H9 (cell line): ENCODE measurements at regions not wholly inside any gene's neighbourhood (a gene's known extent, or its start where the extent isn't known, plus 50 kb on each side); places are given as distances from the start of the nearest gene placed in this dataset.

Source experiments
- DNase-seq: peaks from one replicate; pipeline ENCODE4 v3.0.0-alpha.2; 2017
- H2AFZ ChIP-seq: one replicate; pipeline ENCODE4 v1.6.1; 2013; ENCODE audit warnings: mild to moderate bottlenecking, low read length, control low read depth, moderate library complexity
- H2AK5ac ChIP-seq: 2 replicates; pipeline ENCODE4 v1.6.1; 2013; ENCODE audit warnings: low read length, control low read depth, mixed read lengths; ENCODE audit not compliant: insufficient read length
- H2BK120ac ChIP-seq: one replicate; pipeline ENCODE4 v1.6.1; 2013; ENCODE audit warnings: low read depth, mild to moderate bottlenecking, low read length, control low read depth, inconsistent platforms; ENCODE audit not compliant: poor library complexity, severe bottlenecking
- H2BK12ac ChIP-seq: 2 replicates; pipeline ENCODE4 v1.6.1; 2013; ENCODE audit warnings: low read length, control low read depth, mixed read lengths, low read depth; ENCODE audit not compliant: insufficient read length
- H2BK15ac ChIP-seq: 2 replicates; pipeline ENCODE4 v1.6.1; 2013; ENCODE audit warnings: low read depth, low read length, control low read depth
- H2BK20ac ChIP-seq: one replicate; pipeline ENCODE4 v1.6.1; 2013; ENCODE audit warnings: low read depth, mild to moderate bottlenecking, low read length, control low read depth, inconsistent platforms; ENCODE audit not compliant: poor library complexity, severe bottlenecking
- H2BK5ac ChIP-seq: 2 replicates; pipeline ENCODE4 v1.6.1; 2013; ENCODE audit warnings: low read length, control low read depth, mixed read lengths; ENCODE audit not compliant: insufficient read length
- H3K14ac ChIP-seq: 2 replicates; pipeline ENCODE4 v1.6.1; 2013; ENCODE audit warnings: low read length, control low read depth; ENCODE audit not compliant: insufficient read depth
- H3K18ac ChIP-seq: 2 replicates; pipeline ENCODE4 v1.6.1; 2013; ENCODE audit warnings: low read depth, mild to moderate bottlenecking, mixed read lengths, low read length, control low read depth; ENCODE audit not compliant: insufficient read length
- H3K23ac ChIP-seq: 2 replicates; pipeline ENCODE4 v1.6.1; 2013; ENCODE audit warnings: low read length, control low read depth, mixed read lengths, low read depth; ENCODE audit not compliant: insufficient read length
- H3K23me2 ChIP-seq: 2 replicates; pipeline ENCODE4 v1.6.1; 2013; ENCODE audit warnings: low read depth, mild to moderate bottlenecking, mixed read lengths, low read length, control low read depth; ENCODE audit not compliant: insufficient read length, poor library complexity, severe bottlenecking
- H3K27ac ChIP-seq: 2 replicates; pipeline ENCODE4 v1.5.1; 2013; ENCODE audit warnings: low read length, control low read depth, mixed read lengths, low read depth; ENCODE audit not compliant: insufficient read length
- H3K27me3 ChIP-seq: 2 replicates; pipeline ENCODE4 v1.6.1; 2013; ENCODE audit warnings: low read length, control low read depth, inconsistent platforms; ENCODE audit not compliant: insufficient read depth
- H3K4ac ChIP-seq: 2 replicates; pipeline ENCODE4 v1.6.1; 2013; ENCODE audit warnings: low read depth, mild to moderate bottlenecking, control low read depth, inconsistent platforms, low read length, moderate library complexity
- H3K4me1 ChIP-seq: 2 replicates; pipeline ENCODE4 v1.6.1; 2013; ENCODE audit warnings: low read length, control low read depth, inconsistent platforms; ENCODE audit not compliant: insufficient read depth
- H3K4me2 ChIP-seq: 2 replicates; pipeline ENCODE4 v1.6.1; 2013; ENCODE audit warnings: low read length, control low read depth, mixed read lengths; ENCODE audit not compliant: insufficient read length, insufficient read depth
- H3K56ac ChIP-seq: 2 replicates; pipeline ENCODE4 v1.6.1; 2013; ENCODE audit warnings: low read depth, mild to moderate bottlenecking, mixed read lengths, low read length, control low read depth; ENCODE audit not compliant: insufficient read length
- H3K79me1 ChIP-seq: 2 replicates; pipeline ENCODE4 v1.6.1; 2013; ENCODE audit warnings: low read depth, mild to moderate bottlenecking, moderate library complexity, low read length, control low read depth, inconsistent platforms; ENCODE audit not compliant: insufficient read depth, poor library complexity, severe bottlenecking
- H3K79me2 ChIP-seq: 2 replicates; pipeline ENCODE4 v1.6.1; 2013; ENCODE audit warnings: low read length, control low read depth, inconsistent platforms; ENCODE audit not compliant: insufficient read depth
- H3K9ac ChIP-seq: 2 replicates; pipeline ENCODE4 v1.6.1; 2013; ENCODE audit warnings: low read length, control low read depth, mixed read lengths; ENCODE audit not compliant: insufficient read length; ENCODE audit errors: extremely low read depth
- H3K9me3 ChIP-seq: one replicate; pipeline ENCODE4 v1.6.1; 2013; ENCODE audit warnings: low read depth, low read length, inconsistent platforms; ENCODE audit not compliant: control insufficient read depth
- H3T11ph ChIP-seq: one replicate; pipeline ENCODE4 v1.6.1; 2013; ENCODE audit warnings: mild to moderate bottlenecking, low read length, control low read depth, inconsistent platforms
- H4K20me1 ChIP-seq: one replicate; pipeline ENCODE4 v1.6.1; 2013; ENCODE audit not compliant: control insufficient read depth, insufficient read length, insufficient read depth
- H4K5ac ChIP-seq: 2 replicates; pipeline ENCODE4 v1.6.1; 2013; ENCODE audit warnings: low read depth, mild to moderate bottlenecking, mixed read lengths, low read length, control low read depth; ENCODE audit not compliant: insufficient read length
- H4K8ac ChIP-seq: replicated peaks from 2 replicates; pipeline ENCODE4 v1.6.1; 2013; ENCODE audit warnings: low read length, control low read depth, mixed read lengths, low read depth; ENCODE audit not compliant: insufficient read length
- H4K91ac ChIP-seq: 2 replicates; pipeline ENCODE4 v1.6.1; 2013; ENCODE audit warnings: low read depth, mild to moderate bottlenecking, moderate library complexity, mixed read lengths, low read length, control low read depth; ENCODE audit not compliant: insufficient read length
- H3K27ac Mint-ChIP-seq, 3 experiments: 2 replicates in 2 of 3; 3 replicates in 1 of 3; pipeline ENCODE4 v1.8.0; 2020 to 2021; ENCODE audit warnings: mixed read lengths in 3 of 3, mild to moderate bottlenecking in 1 of 3, moderate library complexity in 1 of 3
- H3K27me3 Mint-ChIP-seq: 2 replicates; pipeline ENCODE4 v1.8.0; 2021; ENCODE audit warnings: low read depth, mild to moderate bottlenecking, moderate library complexity, mixed read lengths
- H3K36me3 Mint-ChIP-seq, 3 experiments: 2 replicates in 2 of 3; 3 replicates in 1 of 3; pipeline ENCODE4 v1.8.0; 2020 to 2021; ENCODE audit warnings: low read depth in 3 of 3, mixed read lengths in 3 of 3; ENCODE audit not compliant: insufficient read depth in 1 of 3
- H3K4me1 Mint-ChIP-seq, 2 experiments: 2 replicates each; pipeline ENCODE4 v1.8.0; 2020; ENCODE audit warnings: mixed read lengths in 2 of 2
- H3K4me3 Mint-ChIP-seq, 2 experiments: 2 replicates in 1 of 2; 3 replicates in 1 of 2; pipeline ENCODE4 v1.8.0; 2020 to 2021; ENCODE audit warnings: mild to moderate bottlenecking in 2 of 2, mixed read lengths in 2 of 2, moderate library complexity in 1 of 2
- H3K9me3 Mint-ChIP-seq, 2 experiments: 2 replicates in 1 of 2; 3 replicates in 1 of 2; pipeline ENCODE4 v1.8.0; 2020; ENCODE audit warnings: mild to moderate bottlenecking in 2 of 2, mixed read lengths in 2 of 2, moderate library complexity in 1 of 2
- WGBS: extraction: QIAGEN DNeasy Blood & Tissue Kit; methylation state at CpG from one replicate; pipeline ENCODE4 v1.1.7; 2013; ENCODE audit warnings: missing lambda C conversion rate, low lambda C conversion rate, mixed read lengths; ENCODE audit not compliant: insufficient read length; ENCODE audit errors: extremely low coverage; 5-methylcytosine and 5-hydroxymethylcytosine counted together
- TF ChIP-seq, protein P1 (sequence below): fragments of 200-600 bp; sonication (generic); conservative IDR thresholded peaks from 3 replicates; pipeline ENCODE4 v1.8.0; 2021; ENCODE audit warnings: antibody characterized with exemption, mild to moderate bottlenecking

DNA sequence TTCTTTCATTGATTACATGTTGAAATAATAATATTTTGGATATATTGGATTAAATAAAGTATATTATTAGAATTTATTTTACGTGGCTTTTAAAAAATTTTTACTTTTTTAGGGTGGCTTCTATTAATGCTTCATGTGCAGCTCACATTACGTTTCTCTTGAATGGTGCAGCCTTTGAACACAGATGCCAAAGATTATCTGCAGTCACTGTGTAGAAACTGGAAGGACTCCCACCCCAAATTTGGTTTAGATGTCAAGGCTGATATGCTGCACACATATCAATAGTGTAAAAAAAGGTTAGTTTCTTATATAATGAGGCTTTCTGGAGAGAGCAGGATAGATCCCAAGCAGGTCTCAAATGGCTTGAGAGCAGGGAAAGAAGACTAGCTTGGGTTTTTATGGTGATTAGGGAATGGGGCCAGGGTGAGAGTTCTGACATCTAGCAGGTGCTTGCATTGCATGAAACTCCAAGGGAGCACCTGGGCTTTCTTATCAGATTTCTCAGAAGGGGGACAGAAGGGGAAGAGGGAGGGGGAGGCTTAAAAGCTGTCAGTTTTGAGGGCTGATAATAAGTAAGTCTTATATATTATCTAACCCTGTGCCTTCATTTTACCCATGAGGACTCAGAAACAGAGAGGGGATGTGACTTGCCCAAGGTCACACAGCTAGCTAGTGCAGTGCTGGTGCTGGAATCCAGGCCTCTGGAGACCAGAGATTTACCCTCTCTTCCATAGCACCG is 89.6 kb downstream of the CHST2 start:
- H2BK12ac ChIP-seq: no peak overlapping the region
- H2AFZ ChIP-seq: no peak overlapping the region
- H4K5ac ChIP-seq: no peak overlapping the region
- Mint-ChIP-seq H3K4me3 (no peak overlapping the region), H3K27ac (no peak overlapping the region), H3K36me3 (no peaks in the 10 kb centered on the region), H3K4me1 (peaks cover 8 to 10% of the 10 kb centered on the region in 2 experiments), H3K9me3 (peaks cover 0 to 2% of the 10 kb centered on the region in 2 experiments; a peak in 2 of 5 replicates), H3K27me3 (peaks cover 3% of the 10 kb centered on the region; the same call in 1 of the 2 replicates)
- TF ChIP-seq, protein P1, sequence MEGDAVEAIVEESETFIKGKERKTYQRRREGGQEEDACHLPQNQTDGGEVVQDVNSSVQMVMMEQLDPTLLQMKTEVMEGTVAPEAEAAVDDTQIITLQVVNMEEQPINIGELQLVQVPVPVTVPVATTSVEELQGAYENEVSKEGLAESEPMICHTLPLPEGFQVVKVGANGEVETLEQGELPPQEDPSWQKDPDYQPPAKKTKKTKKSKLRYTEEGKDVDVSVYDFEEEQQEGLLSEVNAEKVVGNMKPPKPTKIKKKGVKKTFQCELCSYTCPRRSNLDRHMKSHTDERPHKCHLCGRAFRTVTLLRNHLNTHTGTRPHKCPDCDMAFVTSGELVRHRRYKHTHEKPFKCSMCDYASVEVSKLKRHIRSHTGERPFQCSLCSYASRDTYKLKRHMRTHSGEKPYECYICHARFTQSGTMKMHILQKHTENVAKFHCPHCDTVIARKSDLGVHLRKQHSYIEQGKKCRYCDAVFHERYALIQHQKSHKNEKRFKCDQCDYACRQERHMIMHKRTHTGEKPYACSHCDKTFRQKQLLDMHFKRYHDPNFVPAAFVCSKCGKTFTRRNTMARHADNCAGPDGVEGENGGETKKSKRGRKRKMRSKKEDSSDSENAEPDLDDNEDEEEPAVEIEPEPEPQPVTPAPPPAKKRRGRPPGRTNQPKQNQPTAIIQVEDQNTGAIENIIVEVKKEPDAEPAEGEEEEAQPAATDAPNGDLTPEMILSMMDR: no peak
- H3K14ac ChIP-seq: no peak overlapping the region
- H3K23ac ChIP-seq: no peak overlapping the region
- no peak for DNase-seq
- H3K79me2 ChIP-seq: no peaks in the 10 kb centered on the region
- no peak overlapping the region for H2BK15ac ChIP-seq
- no peak overlapping the region for H2BK5ac ChIP-seq
- no peak overlapping the region for H3K9ac ChIP-seq
- no peak overlapping the region for H2BK120ac ChIP-seq
- no peaks in the 10 kb centered on the region for H3K27me3 ChIP-seq
- H3K23me2 ChIP-seq: no peaks in the 10 kb centered on the region
- no peaks in the 10 kb centered on the region for H3K9me3 ChIP-seq
- no peaks in the 10 kb centered on the region for H3K79me1 ChIP-seq
- no peak overlapping the region for H3K4ac ChIP-seq
- no peak overlapping the region for H4K91ac ChIP-seq
- no peak overlapping the region for H3K56ac ChIP-seq
- no peak overlapping the region for H4K8ac ChIP-seq
- H3K18ac ChIP-seq: no peak overlapping the region
- H2BK20ac ChIP-seq: no peak overlapping the region
- H3K4me1 ChIP-seq: peaks cover 4% of the 10 kb centered on the region; the same call in 1 of the 2 replicates
- no peak overlapping the region for H2AK5ac ChIP-seq
- no peak overlapping the region for H3T11ph ChIP-seq
- no peak overlapping the region for H3K27ac ChIP-seq
- H3K4me2 ChIP-seq: no peak overlapping the region
- H4K20me1 ChIP-seq: no peaks in the 10 kb centered on the region
- no CpG with 5 or more reads among the region's 3 CpGs for WGBS
